ENCODE measurements at regions not wholly inside any gene's neighbourhood (a gene's known extent, or its start where the extent isn't known, plus 50 kb on each side); places are given as distances from the start of the nearest gene placed in this dataset.

- no peak overlapping the region for H3K27ac ChIP-seq
- H3K27me3 ChIP-seq: no peaks in the 10 kb centered on the region
- H3K36me3 ChIP-seq (replicated peaks in 1 of 2; ENCODE audit: insufficient read depth in 1 of 2, low read depth in 2 of 2): no peaks in the 10 kb centered on the region
- intact Hi-C loops (cut with DNase I): no loop called here
- H3K4me3 ChIP-seq: no peak overlapping the region
- H3K4me1 ChIP-seq: no peaks in the 10 kb centered on the region
- ATAC-seq (no peak), DNase-seq (peak in 1 of 4 donors; percentile 43)
- 32 to 41% methylated on average over 11 of the region's 11 CpGs for WGBS, 2 donors
- no peak for TF ChIP-seq POLR2A (IDR thresholded peaks at IDR 0.05)
- TF ChIP-seq, protein P1, sequence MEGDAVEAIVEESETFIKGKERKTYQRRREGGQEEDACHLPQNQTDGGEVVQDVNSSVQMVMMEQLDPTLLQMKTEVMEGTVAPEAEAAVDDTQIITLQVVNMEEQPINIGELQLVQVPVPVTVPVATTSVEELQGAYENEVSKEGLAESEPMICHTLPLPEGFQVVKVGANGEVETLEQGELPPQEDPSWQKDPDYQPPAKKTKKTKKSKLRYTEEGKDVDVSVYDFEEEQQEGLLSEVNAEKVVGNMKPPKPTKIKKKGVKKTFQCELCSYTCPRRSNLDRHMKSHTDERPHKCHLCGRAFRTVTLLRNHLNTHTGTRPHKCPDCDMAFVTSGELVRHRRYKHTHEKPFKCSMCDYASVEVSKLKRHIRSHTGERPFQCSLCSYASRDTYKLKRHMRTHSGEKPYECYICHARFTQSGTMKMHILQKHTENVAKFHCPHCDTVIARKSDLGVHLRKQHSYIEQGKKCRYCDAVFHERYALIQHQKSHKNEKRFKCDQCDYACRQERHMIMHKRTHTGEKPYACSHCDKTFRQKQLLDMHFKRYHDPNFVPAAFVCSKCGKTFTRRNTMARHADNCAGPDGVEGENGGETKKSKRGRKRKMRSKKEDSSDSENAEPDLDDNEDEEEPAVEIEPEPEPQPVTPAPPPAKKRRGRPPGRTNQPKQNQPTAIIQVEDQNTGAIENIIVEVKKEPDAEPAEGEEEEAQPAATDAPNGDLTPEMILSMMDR (IDR thresholded peaks at IDR 0.05): no peak
- no peaks in the 10 kb centered on the region for H3K9me3 ChIP-seq
Observed at GRCh38 chr13:61664801-61665705, 249.4 kb upstream of the PCDH20 start.

- ATAC-seq: no peak
- H3K4me1 ChIP-seq: no peaks in the 10 kb centered on the region
- intact Hi-C loops (cut with DNase I): no loop called here
Observed at GRCh38 chr13:61654481-61654880, 238.8 kb upstream of the PCDH20 start.

GRCh38 chr13:61648547-61648946 lies 232.9 kb upstream of the PCDH20 start:
- H3K27me3 ChIP-seq: no peaks in the 10 kb centered on the region
- ATAC-seq: no peak
- H3K36me3 ChIP-seq (replicated peaks in 1 of 2; ENCODE audit: insufficient read depth in 1 of 2, low read depth in 2 of 2): no peaks in the 10 kb centered on the region
- TF ChIP-seq POLR2A (IDR thresholded peaks at IDR 0.05): no peak
- TF ChIP-seq, protein P1 (IDR thresholded peaks at IDR 0.05): no peak
- no peaks in the 10 kb centered on the region for H3K4me1 ChIP-seq
- H3K4me3 ChIP-seq: no peak overlapping the region
- DNase-seq: no peak
- no peaks in the 10 kb centered on the region for H3K9me3 ChIP-seq
- WGBS, 2 donors: 33 to 41% methylated on average over 2 of the region's 2 CpGs
- H3K27ac ChIP-seq: no peak overlapping the region
- intact Hi-C loops (cut with DNase I): no loop called here

More at GRCh38 chr13:61654481-61654880, 238.8 kb upstream of the PCDH20 start:
- Histone ChIP-seq H3K4me3 (no peak overlapping the region), H3K27ac (no peak overlapping the region), H3K9me3 (no peaks in the 10 kb centered on the region), H3K27me3 (no peaks in the 10 kb centered on the region), H3K36me3 (replicated peaks in 1 of 2; ENCODE audit: insufficient read depth in 1 of 2, low read depth in 2 of 2) (no peaks in the 10 kb centered on the region)
- DNase-seq: no peak
- 62 to 68% methylated on average over 2 of the region's 2 CpGs for WGBS, 2 donors
- TF ChIP-seq, protein P1 (IDR thresholded peaks at IDR 0.05): no peak
- no peak for TF ChIP-seq POLR2A (IDR thresholded peaks at IDR 0.05)

DNA sequence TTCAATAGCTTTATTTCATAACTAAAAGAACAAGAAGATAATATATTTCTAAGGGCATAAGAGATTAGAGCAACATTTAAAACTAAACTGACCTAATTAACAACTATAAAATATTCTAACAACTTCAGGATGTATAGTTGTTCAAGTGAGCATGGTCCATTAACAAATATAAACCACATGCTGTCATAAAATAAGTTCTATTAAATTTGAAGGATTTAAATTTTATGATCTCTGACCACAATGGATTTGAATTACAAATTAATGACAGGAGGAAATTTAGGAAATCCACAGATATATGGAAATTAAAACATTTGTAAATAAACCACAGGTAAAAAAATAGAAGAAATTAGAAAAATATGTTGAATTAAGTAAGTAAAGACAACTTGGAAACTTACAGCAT lies 196.5 kb upstream of the PCDH20 start:
- DNase-seq: no peak
- intact Hi-C loops (cut with DNase I): no loop called here
- TF ChIP-seq, protein P1 (IDR thresholded peaks at IDR 0.05): no peak
- TF ChIP-seq POLR2A (IDR thresholded peaks at IDR 0.05): no peak

DNA sequence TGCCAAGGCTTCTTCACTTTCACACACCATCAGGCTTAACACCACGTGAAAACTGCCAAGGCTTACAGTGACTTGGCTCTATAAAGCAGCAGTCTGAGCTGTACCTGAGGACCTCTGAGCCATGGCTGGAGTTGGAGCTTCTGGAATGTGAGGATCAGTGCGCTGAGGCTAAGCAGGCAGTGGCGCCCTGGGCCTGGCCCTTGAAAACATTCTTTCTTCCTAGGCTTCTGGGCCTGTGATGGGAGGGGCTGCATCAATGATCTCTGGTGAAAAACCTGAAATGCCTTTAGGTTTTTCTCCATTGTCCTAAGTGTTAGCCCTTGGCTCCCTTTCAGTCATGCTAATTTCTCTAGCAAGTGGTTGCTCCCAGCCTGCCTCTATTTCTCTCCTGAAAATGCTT lies 192.5 kb upstream of the PCDH20 start:
- WGBS, 2 donors: 52 to 70% methylated on average over 3 of the region's 3 CpGs
- ATAC-seq (no peak), DNase-seq (no peak)
- Histone ChIP-seq H3K27ac (no peak overlapping the region), H3K27me3 (no peaks in the 10 kb centered on the region), H3K9me3 (no peaks in the 10 kb centered on the region), H3K36me3 (replicated peaks in 1 of 2; ENCODE audit: insufficient read depth in 1 of 2, low read depth in 2 of 2) (no peaks in the 10 kb centered on the region), H3K4me1 (no peaks in the 10 kb centered on the region), H3K4me3 (no peak overlapping the region)
- intact Hi-C loops (cut with DNase I): no loop called here
- TF ChIP-seq, protein P1 (IDR thresholded peaks at IDR 0.05): no peak
- no peak for TF ChIP-seq POLR2A (IDR thresholded peaks at IDR 0.05)

More for the DNA sequence above, 196.5 kb upstream of the PCDH20 start:
- no peak for ATAC-seq
- Histone ChIP-seq H3K4me1 (no peaks in the 10 kb centered on the region), H3K36me3 (replicated peaks in 1 of 2; ENCODE audit: insufficient read depth in 1 of 2, low read depth in 2 of 2) (no peaks in the 10 kb centered on the region), H3K4me3 (no peak overlapping the region), H3K27ac (no peak overlapping the region), H3K27me3 (no peaks in the 10 kb centered on the region), H3K9me3 (no peaks in the 10 kb centered on the region)
